ENCODE measurements at regions not wholly inside any gene's neighbourhood (a gene's known extent, or its start where the extent isn't known, plus 50 kb on each side); places are given as distances from the start of the nearest gene placed in this dataset.
"Not testable (repeated sequence)": the region's sequence is repeated elsewhere in the genome, so short reads cannot be mapped to it uniquely, and the experiment has no call there.

DNA sequence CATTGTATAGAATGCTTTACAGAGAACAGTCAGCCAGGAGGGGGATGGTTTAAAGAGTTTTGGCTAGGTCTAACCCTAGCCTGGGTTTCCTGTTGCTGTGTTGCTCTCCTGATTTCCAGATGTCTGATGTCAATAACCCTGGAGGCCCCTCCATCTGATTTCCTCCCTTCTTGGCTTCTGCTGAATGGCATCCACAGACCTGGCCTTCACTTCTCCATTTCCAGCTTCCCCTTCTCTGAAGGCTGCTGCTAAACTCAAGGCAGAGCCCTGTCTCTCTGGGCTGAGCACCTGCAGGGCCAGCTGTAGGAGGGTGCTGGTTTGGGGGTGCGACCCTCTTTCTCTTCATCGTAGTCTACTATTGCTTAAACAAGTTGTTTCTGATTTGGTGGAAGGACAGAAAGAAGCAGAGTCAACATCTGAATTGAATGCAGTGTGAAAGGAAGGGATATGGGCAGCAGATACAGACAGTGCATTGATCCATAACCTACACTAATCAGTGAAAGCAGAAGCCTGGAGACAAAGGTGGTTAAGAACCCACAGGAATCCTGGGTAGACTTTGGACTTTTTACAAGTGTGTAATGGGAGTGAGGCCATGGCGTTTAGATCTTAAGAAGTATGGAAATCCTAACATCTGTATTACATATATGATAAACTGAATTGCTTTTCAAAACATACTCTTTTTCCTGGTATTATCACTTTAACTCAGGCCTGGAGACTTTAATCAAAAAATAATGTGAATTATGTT, 153.6 kb downstream of the HRH4 start:
- H3K9me3 Mint-ChIP-seq = no peaks in the 10 kb centered on the region
- no peak for DNase-seq
- H3K4me1 Mint-ChIP-seq (ENCODE audit: low read depth in 2 of 2) = peaks cover 0 to 3% of the 10 kb centered on the region in 2 donors
- H3K27me3 Mint-ChIP-seq = peaks cover 0 to 3% of the 10 kb centered on the region in 2 donors
- H3K27ac Mint-ChIP-seq = no peak overlapping the region
- ATAC-seq (replicated peaks) = no peak
- no peaks in the 10 kb centered on the region for H3K36me3 Mint-ChIP-seq (ENCODE audit: insufficient read depth)
- H3K4me3 Mint-ChIP-seq = no peak overlapping the region

DNA sequence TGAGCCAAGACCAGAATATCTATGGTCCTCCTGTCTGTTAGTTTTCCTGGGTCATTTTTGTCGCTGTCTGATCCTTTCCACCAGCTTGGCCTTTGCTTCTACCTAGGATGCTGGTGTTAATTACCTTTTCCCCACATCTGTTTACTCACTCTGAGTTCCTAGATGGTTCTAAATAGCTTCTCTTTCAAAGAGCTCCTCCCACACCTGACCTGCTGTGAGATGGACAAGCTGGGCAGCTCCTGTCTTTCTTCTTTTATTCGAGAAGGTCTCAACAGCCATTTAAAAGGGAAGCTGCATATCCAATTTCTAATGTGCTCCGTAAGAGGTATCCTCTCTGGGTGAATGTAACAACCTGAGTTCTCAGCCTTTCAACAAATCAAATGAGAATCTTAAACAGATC, 156.2 kb downstream of the HRH4 start:
- Mint-ChIP-seq H3K4me1 (ENCODE audit: low read depth in 2 of 2) (peaks cover 0 to 3% of the 10 kb centered on the region in 2 donors), H3K4me3 (no peak overlapping the region)
- ATAC-seq (replicated peaks) = no peak

DNA sequence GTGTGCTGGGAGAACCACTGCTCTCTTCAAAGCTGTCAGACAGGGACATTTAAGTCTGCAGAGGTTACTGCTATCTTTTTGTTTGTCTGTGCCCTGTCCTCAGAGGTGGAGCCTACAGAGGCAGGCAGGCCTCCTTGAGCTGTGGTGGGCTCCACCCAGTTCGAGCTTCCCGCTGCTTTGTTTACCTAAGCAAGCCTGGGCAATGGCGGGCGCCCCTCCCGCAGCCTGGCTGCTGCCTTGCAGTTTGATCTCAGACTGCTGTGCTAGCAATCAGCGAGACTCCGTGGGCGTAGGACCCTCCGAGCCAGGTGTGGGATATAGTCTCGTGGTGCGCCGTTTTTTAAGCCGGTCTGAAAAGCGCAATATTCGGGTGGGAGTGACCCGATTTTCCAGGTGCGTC, 164.0 kb downstream of the HRH4 start:
- peaks cover 12 to 19% of the 10 kb centered on the region in 2 donors for H3K27me3 Mint-ChIP-seq
- not testable (repeated sequence) for H3K4me3 Mint-ChIP-seq; H3K36me3 Mint-ChIP-seq (ENCODE audit: insufficient read depth); H3K27ac Mint-ChIP-seq; ATAC-seq (replicated peaks); H3K4me1 Mint-ChIP-seq (ENCODE audit: low read depth in 2 of 2); H3K9me3 Mint-ChIP-seq; DNase-seq

More for the DNA sequence above, 156.2 kb downstream of the HRH4 start:
- H3K9me3 Mint-ChIP-seq = no peaks in the 10 kb centered on the region
- no peaks in the 10 kb centered on the region for H3K27me3 Mint-ChIP-seq
- no peak for DNase-seq
- no peak overlapping the region for H3K27ac Mint-ChIP-seq
- no peaks in the 10 kb centered on the region for H3K36me3 Mint-ChIP-seq (ENCODE audit: insufficient read depth)

DNA sequence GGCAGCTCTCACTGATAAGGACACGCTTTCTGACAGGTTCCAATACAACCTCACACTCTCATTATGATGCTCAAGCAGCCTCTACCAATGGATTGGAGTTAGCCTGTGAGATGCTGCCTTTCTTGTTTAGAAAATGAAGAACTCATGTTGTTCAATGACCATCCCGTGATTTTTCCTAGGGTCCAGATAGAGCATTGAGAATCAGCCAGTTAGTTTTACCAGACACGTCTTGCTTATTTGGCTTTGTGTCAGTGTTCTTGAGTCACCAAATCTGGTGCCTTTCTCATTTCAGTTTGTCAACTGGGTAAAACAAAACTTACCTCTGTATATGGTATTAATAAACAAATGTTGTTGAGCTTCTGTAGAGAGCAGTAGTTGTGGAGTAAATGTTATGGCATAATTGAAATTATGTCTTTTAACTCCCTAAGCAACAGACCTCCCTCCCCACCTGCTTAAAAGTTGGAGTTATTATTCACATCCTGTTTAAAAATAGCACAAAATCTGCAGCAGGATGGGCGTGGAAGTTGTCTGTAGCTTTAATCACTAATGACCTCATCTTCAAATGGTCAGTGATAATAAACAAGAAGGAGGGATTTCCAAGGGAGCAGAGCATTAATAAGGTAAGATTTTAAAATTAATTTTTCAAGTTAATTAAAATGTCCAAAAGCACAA, 167.3 kb downstream of the HRH4 start:
- no peak overlapping the region for H3K4me3 Mint-ChIP-seq
- no peaks in the 10 kb centered on the region for H3K36me3 Mint-ChIP-seq (ENCODE audit: insufficient read depth)
- no peaks in the 10 kb centered on the region for H3K9me3 Mint-ChIP-seq
- H3K27ac Mint-ChIP-seq = no peak overlapping the region
- DNase-seq (no peak), ATAC-seq (replicated peaks) (no peak)
- H3K27me3 Mint-ChIP-seq = peaks cover 38 to 39% of the 10 kb centered on the region in 2 donors
- H3K4me1 Mint-ChIP-seq (ENCODE audit: low read depth in 2 of 2) = peaks cover 0 to 3% of the 10 kb centered on the region in 2 donors

DNA sequence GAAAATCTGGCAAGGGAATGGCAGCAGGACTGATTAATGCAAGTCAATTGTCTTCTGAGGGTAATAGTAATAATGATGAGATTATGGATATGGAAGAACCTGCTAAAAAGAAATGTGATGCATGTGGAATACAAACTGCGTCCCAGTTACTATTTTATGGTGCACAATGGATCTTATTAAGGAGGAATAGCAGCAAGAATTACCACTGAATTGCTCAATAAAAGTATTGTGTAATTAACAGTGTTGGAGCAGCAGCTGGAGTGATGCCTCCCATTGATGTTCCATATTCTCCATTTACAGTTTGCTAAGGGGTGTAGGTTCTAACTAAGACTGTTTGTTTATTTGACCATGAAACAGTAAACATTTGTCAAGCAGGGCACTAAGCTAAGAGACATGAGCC, 167.9 kb downstream of the HRH4 start:
- no peak for DNase-seq
- ATAC-seq (replicated peaks) = no peak
- Mint-ChIP-seq H3K9me3 (no peaks in the 10 kb centered on the region), H3K27me3 (peaks cover 44% of the 10 kb centered on the region in 2 donors), H3K36me3 (ENCODE audit: insufficient read depth) (no peaks in the 10 kb centered on the region), H3K27ac (no peak overlapping the region), H3K4me3 (no peak overlapping the region), H3K4me1 (ENCODE audit: low read depth in 2 of 2) (peaks cover 0 to 3% of the 10 kb centered on the region in 2 donors)

DNA sequence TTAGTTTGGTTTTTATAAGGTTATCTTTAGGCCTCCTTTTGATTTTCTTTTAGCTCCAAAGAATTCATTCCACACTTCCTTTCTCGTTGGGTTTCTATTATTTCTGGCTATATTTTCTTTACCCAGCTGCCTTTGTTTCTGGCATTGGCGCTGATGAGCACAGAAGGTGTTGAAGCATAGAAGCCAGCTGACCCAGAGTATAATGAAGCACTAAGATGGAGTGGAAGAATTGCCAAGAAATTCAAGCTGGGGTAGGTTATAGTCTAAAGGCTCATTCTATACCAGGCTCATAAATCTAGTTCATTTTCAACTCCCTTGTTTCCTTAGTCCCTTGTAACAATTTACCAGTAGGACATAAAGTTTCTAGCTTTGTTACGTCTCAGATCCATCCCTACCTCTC, 169.5 kb downstream of the HRH4 start:
- DNase-seq = no peak
- peaks cover 0 to 3% of the 10 kb centered on the region in 2 donors for H3K4me1 Mint-ChIP-seq (ENCODE audit: low read depth in 2 of 2)
- H3K36me3 Mint-ChIP-seq (ENCODE audit: insufficient read depth) = no peaks in the 10 kb centered on the region
- no peak overlapping the region for H3K4me3 Mint-ChIP-seq
- no peak overlapping the region for H3K27ac Mint-ChIP-seq
- peaks cover 44 to 53% of the 10 kb centered on the region in 2 donors for H3K27me3 Mint-ChIP-seq
- ATAC-seq (replicated peaks) = no peak
- no peaks in the 10 kb centered on the region for H3K9me3 Mint-ChIP-seq

DNA sequence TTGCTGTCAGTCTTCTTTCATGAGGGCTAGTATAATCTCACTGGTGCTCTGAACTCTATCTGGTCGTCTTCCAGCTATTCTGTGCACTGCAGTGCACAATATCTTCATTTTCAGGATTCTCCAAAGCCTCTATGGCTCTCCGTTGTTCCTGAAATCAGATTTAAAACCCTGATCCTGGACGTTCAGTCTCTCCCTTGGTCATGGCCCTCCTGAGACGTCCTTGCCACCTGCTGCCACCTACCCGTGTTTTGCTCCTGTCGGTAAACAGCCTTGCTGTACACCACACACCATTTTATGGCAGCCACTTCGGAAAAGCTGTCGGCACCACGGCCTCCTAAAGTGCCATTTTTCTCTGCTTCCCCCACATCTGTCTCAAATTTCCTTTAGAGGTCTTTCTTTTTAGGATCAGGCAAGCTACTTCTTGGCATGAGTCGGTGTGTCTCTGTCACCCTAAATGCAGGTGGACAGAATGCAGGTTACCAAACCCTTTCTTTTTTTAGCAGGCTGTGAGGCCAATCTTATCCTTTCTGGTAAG, 170.0 kb downstream of the HRH4 start:
- no peaks in the 10 kb centered on the region for H3K9me3 Mint-ChIP-seq
- H3K27me3 Mint-ChIP-seq = peaks cover 42 to 51% of the 10 kb centered on the region in 2 donors
- DNase-seq = no peak
- no peak overlapping the region for H3K27ac Mint-ChIP-seq
- H3K4me1 Mint-ChIP-seq (ENCODE audit: low read depth in 2 of 2) = peaks cover 0 to 3% of the 10 kb centered on the region in 2 donors
- no peak overlapping the region for H3K4me3 Mint-ChIP-seq
- no peak for ATAC-seq (replicated peaks)
- H3K36me3 Mint-ChIP-seq (ENCODE audit: insufficient read depth) = no peaks in the 10 kb centered on the region

DNA sequence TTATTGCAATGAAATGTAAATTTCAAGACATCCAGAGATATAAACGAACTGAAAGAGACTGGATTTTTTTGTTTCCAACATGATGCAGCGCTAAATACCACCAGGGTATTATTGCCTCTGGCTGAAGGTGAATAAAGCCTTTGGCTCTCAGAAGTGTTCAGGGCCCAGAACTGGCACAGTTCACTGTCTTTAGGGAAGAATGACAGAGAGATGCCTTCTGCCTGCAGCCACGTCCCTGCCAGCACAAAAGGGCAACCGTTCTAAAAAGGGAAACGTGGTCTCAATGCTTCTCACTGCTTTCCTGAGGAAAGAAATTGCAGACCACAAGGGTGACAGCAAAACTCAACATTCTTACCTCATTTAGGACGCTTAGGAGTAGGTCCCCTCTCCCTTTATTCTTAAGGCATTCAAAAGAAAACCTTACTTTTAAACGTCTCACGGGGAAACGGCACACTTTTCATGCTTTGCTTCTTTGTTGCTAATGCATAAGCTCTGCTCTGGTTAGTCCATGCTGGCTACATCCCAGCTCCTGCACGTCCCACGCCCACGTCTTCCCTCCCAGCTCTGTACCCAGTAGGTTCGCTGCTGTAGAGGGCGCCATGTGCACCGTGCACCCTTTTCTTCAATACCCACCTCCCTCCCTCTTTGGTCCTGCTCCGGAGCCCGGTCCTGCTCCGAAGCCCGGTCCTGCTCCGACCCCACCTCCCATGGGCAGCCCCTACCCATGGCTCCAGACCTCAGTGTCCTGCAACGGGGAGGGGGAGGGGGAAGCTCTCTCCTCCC, 171.0 kb downstream of the HRH4 start:
- no peak for DNase-seq
- Mint-ChIP-seq H3K9me3 (no peaks in the 10 kb centered on the region), H3K36me3 (ENCODE audit: insufficient read depth) (no peaks in the 10 kb centered on the region), H3K27me3 (peaks cover 33 to 42% of the 10 kb centered on the region in 2 donors), H3K27ac (no peak overlapping the region), H3K4me3 (no peak overlapping the region), H3K4me1 (ENCODE audit: low read depth in 2 of 2) (peaks cover 0 to 3% of the 10 kb centered on the region in 2 donors)
- ATAC-seq (replicated peaks) = no peak

- ATAC-seq (replicated peaks) = no peak
- DNase-seq = no peak
- Mint-ChIP-seq H3K9me3 (no peaks in the 10 kb centered on the region), H3K4me1 (ENCODE audit: low read depth in 2 of 2) (peaks cover 0 to 3% of the 10 kb centered on the region in 2 donors), H3K4me3 (no peak overlapping the region), H3K27ac (no peak overlapping the region), H3K36me3 (ENCODE audit: insufficient read depth) (no peaks in the 10 kb centered on the region), H3K27me3 (peaks cover 33 to 51% of the 10 kb centered on the region in 2 donors)
These were observed 171.9 kb downstream of the HRH4 start for GRCh38 chr18:24632158-24632988.

DNA sequence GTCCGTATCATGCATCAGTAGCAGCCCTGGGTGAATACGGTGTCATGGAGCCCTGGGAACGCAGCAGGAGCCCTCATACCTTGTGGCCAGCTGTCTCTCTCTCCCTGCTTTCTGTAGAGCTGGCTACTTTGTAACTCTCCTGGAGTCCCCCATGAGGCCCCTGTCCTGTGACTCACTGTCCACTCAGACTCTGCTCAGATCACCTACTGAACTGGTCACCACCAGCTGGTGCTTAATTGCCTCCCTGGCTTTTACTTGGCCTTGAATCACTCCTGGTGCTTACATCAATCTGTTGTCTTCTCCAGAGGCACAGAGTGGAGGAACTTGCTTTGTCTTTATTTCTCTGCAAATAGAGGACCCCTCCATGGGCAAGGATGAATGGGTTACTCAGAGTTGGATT, 172.7 kb downstream of the HRH4 start:
- no peak overlapping the region for H3K27ac Mint-ChIP-seq
- H3K27me3 Mint-ChIP-seq = peaks cover 33 to 51% of the 10 kb centered on the region in 2 donors
- peaks cover 0 to 3% of the 10 kb centered on the region in 2 donors for H3K4me1 Mint-ChIP-seq (ENCODE audit: low read depth in 2 of 2)
- H3K4me3 Mint-ChIP-seq = no peak overlapping the region
- DNase-seq (no peak), ATAC-seq (replicated peaks) (no peak)
- no peaks in the 10 kb centered on the region for H3K9me3 Mint-ChIP-seq
- no peaks in the 10 kb centered on the region for H3K36me3 Mint-ChIP-seq (ENCODE audit: insufficient read depth)

GRCh38 chr18:24649571-24649970, 189.1 kb downstream of the HRH4 start:
- H3K9me3 Mint-ChIP-seq = peaks cover 0 to 8% of the 10 kb centered on the region in 2 donors
- no peaks in the 10 kb centered on the region for H3K4me1 Mint-ChIP-seq (ENCODE audit: low read depth in 2 of 2)
- no peak overlapping the region for H3K27ac Mint-ChIP-seq
- H3K27me3 Mint-ChIP-seq = peaks cover 16 to 38% of the 10 kb centered on the region in 2 donors
- no peak for DNase-seq
- H3K4me3 Mint-ChIP-seq = no peak overlapping the region
- no peak for ATAC-seq (replicated peaks)
- no peaks in the 10 kb centered on the region for H3K36me3 Mint-ChIP-seq (ENCODE audit: insufficient read depth)

GRCh38 chr18:24651434-24651833, 191.0 kb downstream of the HRH4 start:
- ATAC-seq (replicated peaks) (no peak), DNase-seq (no peak)
- H3K27me3 Mint-ChIP-seq = peaks cover 16 to 33% of the 10 kb centered on the region in 2 donors
- H3K36me3 Mint-ChIP-seq (ENCODE audit: insufficient read depth) = no peaks in the 10 kb centered on the region
- H3K4me1 Mint-ChIP-seq (ENCODE audit: low read depth in 2 of 2) = no peaks in the 10 kb centered on the region
- no peak overlapping the region for H3K27ac Mint-ChIP-seq
- H3K9me3 Mint-ChIP-seq = peaks cover 0 to 8% of the 10 kb centered on the region in 2 donors
- H3K4me3 Mint-ChIP-seq = no peak overlapping the region

GRCh38 chr18:24656050-24656449, 195.6 kb downstream of the HRH4 start:
- ATAC-seq (replicated peaks) (no peak), DNase-seq (no peak)
- Mint-ChIP-seq H3K36me3 (ENCODE audit: insufficient read depth) (no peaks in the 10 kb centered on the region), H3K9me3 (peaks cover 0 to 6% of the 10 kb centered on the region in 2 donors), H3K27ac (no peak overlapping the region), H3K4me3 (no peak overlapping the region), H3K27me3 (peaks cover 1 to 17% of the 10 kb centered on the region in 2 donors), H3K4me1 (ENCODE audit: low read depth in 2 of 2) (peaks cover 9 to 10% of the 10 kb centered on the region in 2 donors)
